GM18907 (cell line): ENCODE measurements at regions not wholly inside any gene's neighbourhood (a gene's known extent, or its start where the extent isn't known, plus 50 kb on each side); places are given as distances from the start of the nearest gene placed in this dataset.
"Not testable (repeated sequence)": the region's sequence is repeated elsewhere in the genome, so short reads cannot be mapped to it uniquely, and the experiment has no call there.

Experiments used
- ATAC-seq: cut with Tn5 transposase; IDR thresholded peaks from one replicate; pipeline ENCODE4 v1.9.1; 2021; ENCODE audit warnings: mild to moderate bottlenecking, moderate library complexity; ENCODE audit not compliant: unreplicated experiment

DNA sequence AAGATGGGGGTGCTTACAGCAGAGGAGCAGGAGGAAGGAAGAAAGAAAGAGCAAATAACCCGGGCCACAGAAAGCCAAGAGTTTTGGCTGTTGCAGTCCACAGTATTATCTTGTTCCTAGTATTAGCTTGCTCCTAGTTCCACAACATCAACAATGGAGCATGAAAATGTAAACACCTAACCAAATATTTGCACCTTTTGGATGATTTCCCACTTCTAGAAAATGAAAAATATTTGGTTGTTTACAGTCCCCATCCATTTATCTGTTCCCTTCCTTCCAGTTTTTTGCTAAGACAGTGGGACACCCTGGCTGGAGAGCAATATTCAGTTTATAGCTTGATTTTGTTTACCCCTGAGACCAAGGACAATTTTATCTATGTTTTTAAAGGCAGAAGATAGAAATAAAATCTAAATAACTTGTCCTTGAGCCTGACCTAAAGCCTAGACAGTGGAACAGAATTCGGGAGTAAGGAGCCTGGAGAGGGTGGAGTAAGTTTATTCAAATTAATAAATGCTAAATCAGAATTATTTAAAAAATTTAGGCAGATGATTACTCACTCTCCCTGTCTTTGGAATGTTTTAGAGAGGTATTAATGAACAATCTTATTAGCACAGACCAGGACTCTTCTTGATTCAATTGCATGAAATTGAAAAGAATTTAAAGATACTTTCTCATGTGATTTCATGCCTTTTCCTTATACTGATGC lies 51.6 kb downstream of the RESF1 start:
- no peak for ATAC-seq

DNA sequence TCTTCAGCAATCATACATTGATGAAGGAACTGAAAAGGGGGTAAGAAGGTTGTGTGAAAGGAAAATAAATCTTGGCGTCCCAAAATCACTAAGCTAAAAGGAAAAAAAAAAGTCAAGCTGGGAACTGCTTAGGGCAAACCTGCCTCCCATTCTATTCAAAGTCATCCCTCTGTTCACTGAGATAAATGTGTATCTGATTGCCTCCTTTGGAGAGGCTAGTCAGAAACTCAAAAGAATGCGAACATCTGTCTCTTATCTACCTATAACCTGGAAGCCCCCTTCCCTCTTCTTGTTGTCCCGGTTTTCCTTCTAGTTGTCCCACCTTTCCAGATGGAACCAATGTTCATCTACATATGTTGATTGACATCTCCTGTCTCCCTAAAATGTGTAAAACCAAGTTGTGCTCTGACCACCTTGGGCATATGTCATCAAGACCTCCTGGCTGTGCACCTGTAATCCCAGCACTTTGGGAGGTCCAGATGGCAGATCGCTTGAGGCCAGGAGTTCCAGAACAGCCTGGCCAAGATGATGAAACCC lies 53.1 kb downstream of the RESF1 start:
- ATAC-seq = no peak

DNA sequence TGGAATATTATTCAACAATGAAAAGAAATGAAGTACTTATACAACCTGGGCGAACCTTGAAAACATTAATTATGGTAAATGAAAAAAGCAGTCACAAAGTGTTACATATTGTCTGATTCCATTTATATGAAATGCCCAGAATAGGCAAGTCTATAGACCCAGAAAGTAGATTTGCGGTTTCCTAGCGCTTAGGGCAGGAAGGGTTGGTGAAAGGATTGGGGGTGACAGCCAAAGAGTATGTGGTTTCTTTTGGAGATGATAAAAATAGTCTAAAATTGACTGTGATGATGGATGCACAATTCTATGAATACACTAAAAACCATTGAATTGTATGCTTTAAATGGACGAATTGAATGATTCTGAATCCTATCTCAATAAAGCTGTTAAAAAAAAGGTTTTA lies 55.8 kb downstream of the RESF1 start:
- ATAC-seq = no peak

DNA sequence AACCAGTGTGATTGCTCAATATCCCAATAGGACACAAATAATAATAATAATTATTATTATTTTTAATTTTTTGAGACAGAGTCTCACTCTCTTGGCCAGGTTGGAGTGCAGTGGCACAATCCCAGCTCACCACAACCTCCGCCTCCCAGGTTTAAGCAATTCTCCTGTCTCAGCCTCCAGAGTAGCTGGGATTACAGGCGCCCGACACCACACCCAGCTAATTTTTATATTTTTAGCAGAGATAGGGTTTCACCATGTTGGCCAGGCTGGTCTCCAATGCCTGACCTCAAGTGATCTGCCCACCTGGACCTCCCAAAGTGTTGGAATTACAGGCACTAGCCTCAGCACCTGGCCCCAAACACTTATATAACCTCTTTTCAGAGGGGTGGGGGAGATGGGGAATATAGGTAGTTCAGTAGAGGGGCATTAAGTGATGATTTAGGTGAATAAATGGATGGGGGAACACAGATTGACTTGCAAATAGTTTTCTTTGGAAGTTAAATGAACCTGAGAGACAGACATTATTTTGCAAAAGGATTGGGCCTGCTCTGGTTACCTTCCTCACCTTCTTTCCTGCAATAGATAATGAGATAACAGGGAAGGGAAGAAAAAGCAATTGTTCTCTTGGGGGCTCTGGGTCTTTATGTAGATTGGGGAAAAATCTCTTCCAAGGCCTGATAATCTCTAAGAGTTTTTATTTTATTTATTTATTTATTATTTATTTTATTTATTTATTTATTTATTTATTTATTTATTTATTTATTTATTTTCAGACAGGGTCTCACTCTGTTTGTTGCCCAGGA lies 57.7 kb downstream of the RESF1 start:
- ATAC-seq = no peak

DNA sequence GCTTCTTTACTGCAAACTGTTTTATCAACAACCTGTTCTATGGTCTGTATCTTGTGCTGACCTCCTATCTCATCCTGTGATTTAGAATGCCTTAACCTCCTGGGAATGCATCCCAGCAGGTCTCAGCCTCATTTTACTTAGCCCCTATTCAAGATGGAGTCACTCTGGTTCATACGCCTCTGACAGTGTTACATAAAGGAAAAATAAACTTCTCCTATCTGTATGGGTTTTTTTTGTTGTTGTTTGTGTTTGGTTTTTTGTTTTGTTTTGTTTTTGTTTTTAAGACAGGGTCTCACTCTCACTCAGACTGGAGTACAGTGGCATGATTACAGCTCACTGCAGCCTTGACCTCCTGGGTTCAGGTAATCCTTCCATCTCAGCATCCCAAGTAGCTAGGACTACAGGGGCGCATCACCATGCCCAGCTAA lies 62.1 kb downstream of the RESF1 start:
- no peak for ATAC-seq

DNA sequence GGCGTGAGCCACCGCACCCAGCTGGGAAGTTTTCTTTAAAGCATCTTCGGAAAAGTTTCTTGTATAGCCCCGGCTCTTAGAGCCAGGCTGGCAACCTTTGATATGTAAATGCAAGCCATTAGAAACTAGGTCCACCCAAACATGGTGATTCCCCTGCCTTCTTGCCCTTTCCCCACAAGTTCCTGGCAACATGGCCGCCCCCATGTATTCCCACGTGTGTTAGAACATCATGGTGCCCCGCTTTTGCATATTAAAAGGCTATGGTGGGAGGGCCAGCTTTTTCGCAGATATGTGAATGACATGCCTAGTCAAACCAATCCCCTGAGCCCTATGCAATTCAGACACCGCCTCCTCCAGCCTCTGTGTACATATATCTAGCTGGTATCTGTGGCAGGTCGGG lies 63.2 kb downstream of the RESF1 start:
- not testable (repeated sequence) for ATAC-seq

DNA sequence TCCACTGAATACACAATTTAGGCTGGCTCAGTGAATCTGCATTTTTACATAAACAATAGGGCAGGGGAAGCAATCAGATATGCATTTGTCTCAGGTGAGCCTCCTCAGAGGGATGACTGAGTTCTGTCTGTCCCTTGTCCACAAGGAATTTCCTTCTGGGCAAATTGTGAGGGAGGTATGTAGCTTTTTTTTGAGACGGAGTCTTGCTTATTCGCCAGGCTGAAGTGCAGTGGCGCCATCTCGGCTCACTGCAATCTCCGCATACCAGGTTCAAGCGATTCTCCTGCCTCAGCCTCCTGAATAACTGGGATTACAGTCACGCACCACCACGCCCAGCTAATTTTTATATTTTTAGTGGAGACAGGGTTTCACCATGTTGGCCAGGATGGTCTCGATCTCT lies 64.6 kb downstream of the RESF1 start:
- ATAC-seq = not testable (repeated sequence)

DNA sequence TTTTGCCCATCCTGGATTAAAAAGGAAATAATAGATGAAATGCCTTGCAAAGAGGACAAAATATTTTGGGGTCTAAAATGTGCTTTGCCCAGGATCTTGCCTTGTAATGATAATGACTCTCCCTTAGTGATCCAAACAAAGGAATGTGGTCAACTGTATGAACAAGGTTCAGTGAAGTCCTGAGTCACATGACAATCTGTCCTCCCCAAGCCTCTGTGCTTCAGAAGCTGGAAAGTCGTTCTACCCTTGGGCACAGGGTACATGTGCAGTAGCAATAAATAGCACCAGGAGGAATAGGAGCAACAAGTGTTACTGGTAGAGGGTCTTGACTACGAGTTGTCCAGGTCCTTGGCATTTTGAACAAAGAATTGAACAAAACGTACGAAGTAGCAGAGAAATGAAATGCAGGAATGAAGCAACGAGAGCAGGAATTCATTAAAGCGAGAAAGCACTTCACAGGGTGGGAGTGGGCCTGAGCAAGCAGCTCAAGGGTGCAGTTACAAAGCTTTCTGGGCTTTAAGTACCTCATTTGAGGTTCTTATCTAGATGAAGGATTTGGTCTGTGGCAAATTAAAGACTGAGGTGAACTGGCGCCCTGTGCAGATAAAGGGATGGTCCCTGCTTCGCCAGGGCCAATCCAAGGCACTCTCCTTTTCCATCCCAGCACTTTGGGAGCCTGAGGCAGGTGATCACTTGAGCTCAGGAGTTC lies 65.8 kb downstream of the RESF1 start:
- no peak for ATAC-seq

DNA sequence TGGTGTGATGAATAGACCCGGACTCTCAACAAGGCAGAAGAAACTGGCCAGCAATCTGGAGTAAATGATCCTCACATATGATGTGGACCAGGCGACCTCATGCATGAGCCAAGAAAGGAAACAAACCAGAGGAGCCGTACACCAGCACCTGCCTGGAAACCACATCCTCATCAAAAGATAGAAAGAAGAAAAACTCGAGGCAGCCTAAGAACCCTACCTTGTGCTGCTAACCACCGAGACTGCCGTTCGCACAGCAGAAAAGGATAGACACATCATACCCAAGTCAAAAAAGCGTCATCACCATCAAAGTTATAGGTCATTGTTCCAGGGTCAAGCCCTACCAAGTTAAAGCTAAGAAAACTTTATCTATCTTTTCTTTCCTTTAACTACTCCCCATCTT lies 66.7 kb downstream of the RESF1 start:
- peak; percentile 94 for ATAC-seq

DNA sequence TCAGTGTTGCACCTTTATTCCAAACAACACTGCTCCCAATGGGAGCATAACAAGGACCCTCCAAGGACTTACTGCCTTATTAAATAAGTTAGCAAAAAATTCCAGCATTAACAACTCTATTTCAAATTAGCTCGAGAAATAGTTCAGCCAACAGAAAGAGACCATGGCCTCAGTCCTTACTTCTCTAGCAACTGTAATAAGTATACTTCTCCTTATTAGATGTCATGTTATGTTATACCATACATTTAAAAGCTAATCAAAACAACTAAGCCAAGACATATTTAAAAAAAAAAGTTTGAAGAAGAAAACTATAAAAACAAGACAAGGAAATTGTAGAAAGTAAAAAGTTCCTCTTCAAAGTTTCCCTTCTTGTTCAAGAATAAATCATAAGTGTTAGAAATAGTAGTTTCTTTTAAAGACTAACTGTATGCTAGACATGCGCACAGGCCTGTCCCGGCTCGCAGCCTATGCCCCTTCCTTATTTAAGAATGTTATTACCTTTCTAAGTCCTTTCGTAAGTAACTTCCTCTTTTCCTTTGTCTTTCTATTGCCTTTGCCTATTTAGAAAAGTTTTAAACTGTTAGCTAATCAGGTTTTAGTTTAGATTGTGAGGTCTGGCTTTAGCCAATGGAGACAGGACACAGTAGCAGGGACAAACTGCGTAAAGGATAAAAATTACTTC lies 68.6 kb downstream of the RESF1 start:
- no peak for ATAC-seq

DNA sequence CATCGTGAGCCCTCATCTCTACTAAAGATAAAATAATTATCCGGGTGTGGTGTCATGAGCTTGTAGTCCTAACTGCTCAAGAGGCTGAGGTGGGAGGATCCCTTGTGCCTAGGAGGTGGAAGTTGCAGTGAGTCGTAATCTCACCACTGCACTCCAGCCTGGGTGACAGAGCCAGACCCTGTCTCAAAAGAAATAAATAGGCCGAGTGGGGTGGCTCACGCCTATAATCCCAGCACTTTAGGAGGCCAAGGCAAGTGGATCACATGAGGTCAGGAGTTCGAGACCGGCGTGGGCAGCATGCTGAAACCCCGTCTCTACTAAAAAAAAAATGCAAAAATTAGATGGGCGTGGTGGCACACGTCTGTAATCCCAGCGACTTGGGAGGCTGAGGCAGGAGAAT lies 70.9 kb downstream of the RESF1 start:
- no peak for ATAC-seq

DNA sequence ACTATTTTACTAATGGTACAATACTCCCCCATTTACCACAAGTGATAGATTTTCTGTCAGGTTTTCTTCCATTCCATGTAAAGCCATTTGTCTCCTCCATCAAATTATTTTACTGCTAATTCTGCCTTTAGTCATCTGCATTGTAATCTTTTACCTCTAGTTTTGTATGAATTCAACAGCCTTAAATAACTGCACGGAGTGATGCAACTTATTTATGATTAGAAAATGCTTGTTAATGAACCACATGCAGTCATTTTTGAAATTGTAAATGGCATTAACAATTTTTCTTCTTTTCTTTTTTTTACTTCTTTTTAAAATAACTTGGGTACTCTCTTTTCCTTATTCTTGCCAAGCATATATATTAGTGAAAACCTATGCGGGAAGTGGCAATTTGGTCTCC lies 71.5 kb downstream of the RESF1 start:
- ATAC-seq = no peak

DNA sequence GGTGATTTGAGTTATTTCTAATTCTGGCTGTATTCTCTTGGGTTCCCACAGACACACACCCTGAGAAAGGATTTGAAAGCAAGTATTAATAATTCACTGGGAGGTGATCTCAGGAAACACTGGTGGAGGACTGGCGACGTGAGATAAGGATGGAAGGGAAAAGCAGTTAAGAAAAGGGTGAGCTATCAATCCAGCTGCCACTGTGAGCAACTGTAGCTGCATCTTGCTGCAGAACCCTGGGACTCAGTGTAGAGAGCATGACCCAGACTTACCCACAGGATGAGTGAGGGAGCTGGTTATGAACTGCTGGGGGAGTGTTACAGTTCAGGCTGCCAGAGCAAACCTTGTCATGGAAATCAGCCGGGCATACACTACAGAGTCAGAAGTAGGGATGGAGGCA lies 71.9 kb downstream of the RESF1 start:
- ATAC-seq = peak; percentile 61

DNA sequence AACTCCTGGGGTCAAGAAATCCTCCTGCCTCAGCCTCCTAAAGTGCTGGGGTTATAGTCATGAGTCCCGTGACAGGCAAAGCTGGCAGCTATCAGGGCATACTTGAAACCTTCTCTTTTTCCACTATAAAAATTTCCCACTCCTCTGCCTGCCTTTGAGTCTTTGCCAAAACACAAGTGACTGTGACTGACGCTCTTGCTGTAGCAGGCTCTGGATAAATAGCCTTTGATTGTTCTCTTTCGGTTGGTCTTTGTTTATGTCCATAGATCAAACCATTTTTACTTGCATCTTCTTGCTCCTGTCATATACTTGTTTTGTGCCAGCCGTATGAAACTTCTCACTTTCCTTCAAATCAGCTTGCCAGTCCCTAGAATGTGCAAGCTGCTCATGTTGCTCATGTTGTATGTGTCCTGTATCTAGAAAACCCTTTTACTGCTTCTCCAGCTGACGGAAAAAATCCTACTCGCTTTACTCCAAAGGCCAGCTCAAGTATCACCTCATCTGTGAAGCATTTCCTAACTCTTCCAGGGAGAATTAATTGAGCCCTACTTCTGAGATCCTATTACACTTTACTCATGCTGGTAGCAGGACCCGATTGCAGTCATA lies 73.1 kb downstream of the RESF1 start:
- no peak for ATAC-seq

DNA sequence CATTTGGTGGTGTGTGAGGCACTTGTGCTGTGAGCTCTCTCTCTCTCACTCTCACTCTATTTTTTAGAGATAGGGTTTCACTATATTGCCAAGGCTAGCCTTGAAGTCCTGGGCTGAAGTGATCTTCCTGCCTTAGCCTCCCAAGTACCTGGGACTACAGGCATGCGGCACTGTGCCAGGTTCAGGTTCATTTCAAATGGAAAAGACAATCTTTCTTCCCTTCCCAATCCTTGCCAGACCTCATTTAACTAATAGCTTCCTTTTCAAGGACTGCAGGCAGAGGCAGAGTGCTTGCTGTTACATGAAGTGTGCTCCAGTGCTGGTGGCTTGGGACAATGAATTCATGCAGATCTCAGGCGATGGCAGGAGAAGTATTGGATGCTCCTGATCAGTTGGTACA lies 73.2 kb upstream of the BICD1 start:
- no peak for ATAC-seq

DNA sequence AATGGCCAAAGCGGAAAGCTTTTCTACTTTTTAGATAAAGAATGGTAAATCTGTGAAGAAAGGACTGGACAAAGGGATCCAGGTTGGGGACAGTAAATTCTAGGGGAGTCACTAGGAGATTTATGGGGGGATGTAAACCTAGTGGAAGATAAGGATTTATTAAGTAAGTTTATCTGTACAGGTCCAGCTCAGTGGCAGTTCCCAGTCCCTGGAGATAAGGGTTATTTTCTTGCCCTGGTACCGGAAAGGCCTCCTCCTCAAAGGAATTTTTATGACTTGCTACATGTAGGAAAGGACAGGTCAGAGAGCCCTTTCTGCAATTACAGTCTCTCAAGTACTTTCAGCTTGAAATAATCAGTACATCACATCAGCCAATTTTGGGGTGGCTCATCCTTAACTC lies 72.6 kb upstream of the BICD1 start:
- no peak for ATAC-seq

DNA sequence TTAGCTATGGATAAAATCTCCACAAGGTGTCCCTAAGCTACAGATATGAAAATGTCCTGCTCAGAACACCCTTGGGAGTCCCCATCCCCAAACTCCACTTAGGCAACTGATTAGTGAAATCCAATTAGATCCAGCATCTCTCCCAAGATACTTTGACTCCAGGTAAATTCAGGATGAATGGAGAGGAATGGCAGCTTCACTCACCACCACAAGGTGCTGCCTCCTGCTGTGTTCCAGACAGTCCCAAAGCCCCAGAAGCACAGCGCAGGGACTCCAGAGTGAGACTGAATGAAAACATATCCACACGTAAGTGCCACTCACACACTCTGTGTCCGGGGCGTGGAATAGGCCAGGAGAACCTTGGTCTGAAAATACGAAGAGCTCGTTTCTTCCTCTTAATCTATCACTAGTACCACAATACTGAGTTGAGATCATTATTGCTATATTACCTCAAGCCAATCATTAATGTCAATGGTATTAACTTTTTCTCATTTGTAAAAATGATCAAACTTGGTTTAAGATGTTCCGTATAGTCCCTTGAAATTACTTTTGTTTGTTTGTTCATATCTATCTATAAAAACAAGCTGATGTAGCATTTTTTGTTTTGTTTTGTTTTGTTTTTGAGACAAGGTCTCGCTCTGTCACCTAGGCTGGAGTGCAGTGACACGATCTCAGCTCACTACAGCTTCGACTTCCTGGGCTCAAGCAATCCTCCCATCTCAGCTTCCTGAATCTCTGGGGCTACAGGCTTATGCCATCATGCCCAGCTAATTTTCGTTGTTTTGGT lies 70.0 kb upstream of the BICD1 start:
- ATAC-seq = no peak

DNA sequence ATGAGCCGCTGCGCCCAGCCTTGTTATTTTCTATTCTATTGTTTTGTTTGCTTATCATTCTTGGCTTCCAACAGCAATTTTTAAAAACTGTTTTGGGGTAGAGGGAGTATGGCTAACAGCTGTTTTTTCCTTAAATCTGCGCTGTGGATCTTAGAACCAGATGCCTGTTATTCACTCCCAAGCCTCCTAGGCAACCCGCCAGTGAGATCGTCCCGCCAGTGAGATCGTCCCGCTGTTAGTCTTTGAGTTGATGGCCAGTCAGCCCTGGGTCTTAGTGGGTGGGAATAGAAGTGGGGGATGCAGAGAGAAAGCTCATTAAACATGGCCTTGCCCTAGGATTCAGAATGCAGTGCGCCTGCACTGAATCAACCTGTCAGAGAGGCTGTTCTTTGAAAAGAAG lies 67.3 kb upstream of the BICD1 start:
- no peak for ATAC-seq

DNA sequence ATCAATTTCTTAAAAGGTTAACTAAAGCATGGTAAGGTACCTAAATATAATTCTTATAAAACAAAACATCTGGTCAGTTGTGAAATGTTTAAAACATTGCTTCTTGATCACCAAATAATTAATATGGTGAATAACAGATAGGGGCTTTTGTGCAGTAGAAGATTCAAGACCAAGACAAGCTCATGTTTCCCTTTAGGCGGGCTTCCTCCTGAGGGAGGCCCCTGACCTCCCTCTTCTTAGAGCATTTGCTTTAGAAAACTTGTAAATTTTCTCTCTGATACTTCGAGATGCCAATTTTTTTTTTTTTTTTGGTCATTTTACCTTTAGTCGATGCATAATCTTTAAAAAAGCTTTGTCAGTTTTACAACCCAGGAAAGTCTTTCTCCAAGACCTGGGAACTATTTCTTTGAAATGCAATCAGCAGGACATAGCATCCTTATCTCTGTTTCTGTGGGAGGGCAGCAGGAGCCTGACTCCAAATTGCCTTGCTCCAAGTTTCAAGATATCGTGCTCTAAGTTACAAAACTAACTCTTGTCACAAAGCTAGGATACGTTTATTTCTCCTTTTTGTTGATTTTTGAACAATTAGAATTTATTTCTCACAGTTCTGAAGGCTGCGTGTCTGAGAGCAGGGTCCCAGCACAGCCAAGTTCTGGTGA lies 66.6 kb upstream of the BICD1 start:
- ATAC-seq = no peak
